H1 (cell line): ENCODE measurements at regions not wholly inside any gene's neighbourhood (a gene's known extent, or its start where the extent isn't known, plus 50 kb on each side); places are given as distances from the start of the nearest gene placed in this dataset.

Source experiments
- CTCF ChIA-PET: fragments of 300-600 bp; sonication (Branson Sonifier 250); formaldehyde crosslinking; loops from one replicate; lab custom pipeline; 2021; ENCODE audit not compliant: partially characterized antibody; lab: Charles Lee
- POLR2A ChIA-PET: fragments of 300-600 bp; sonication (Branson Sonifier 250); formaldehyde crosslinking; loops from one replicate; lab custom pipeline; 2021; ENCODE audit warnings: inconsistent platforms; ENCODE audit not compliant: partially characterized antibody; lab: Charles Lee
- DNase-seq, 2 experiments: peaks; one replicate each; pipeline versions ENCODE4 v3.0.0 to v3.0.0-alpha.2; 2010 to 2022; ENCODE audit warnings: low spot score in 2 of 2, low read depth in 1 of 2, mixed read lengths in 1 of 2
- FAIRE-seq: peaks from 2 replicates; lab custom pipeline; 2011; peaks lifted over from hg19 to GRCh38; lab: Jason Lieb, UNC
- H2AFZ ChIP-seq: 2 replicates; pipeline ENCODE4 v1.8.1; 2012; ENCODE audit warnings: low read length, inconsistent platforms
- H2AK5ac ChIP-seq: 2 replicates; pipeline ENCODE4 v1.6.1; 2013; ENCODE audit warnings: low read depth, low read length
- H2BK120ac ChIP-seq: replicated peaks from 2 replicates; pipeline ENCODE3; 2013; ENCODE audit warnings: low read depth, low read length, inconsistent platforms
- H2BK12ac ChIP-seq: 2 replicates; pipeline ENCODE4 v1.6.1; 2013; ENCODE audit warnings: low read depth, low read length
- H2BK15ac ChIP-seq: 2 replicates; pipeline ENCODE4 v1.6.1; 2013; ENCODE audit warnings: low read length
- H2BK20ac ChIP-seq: 2 replicates; pipeline ENCODE4 v1.6.1; 2013; ENCODE audit warnings: low read length
- H2BK5ac ChIP-seq: 2 replicates; pipeline ENCODE4 v1.6.1; 2013; ENCODE audit warnings: low read depth, low read length
- H3K14ac ChIP-seq: 2 replicates; pipeline ENCODE4 v1.6.1; 2013; ENCODE audit warnings: inconsistent platforms; ENCODE audit not compliant: insufficient read length
- H3K18ac ChIP-seq: 2 replicates; pipeline ENCODE4 v1.6.1; 2013; ENCODE audit warnings: low read length; ENCODE audit errors: extremely low read depth
- H3K23ac ChIP-seq: 2 replicates; pipeline ENCODE4 v1.6.1; 2013; ENCODE audit warnings: inconsistent platforms; ENCODE audit not compliant: insufficient read length
- H3K23me2 ChIP-seq: 2 replicates; pipeline ENCODE4 v1.6.1; 2013; ENCODE audit warnings: low read depth, low read length
- H3K27ac ChIP-seq: 2 replicates; pipeline ENCODE4 v1.6.1; 2011; ENCODE audit warnings: low read depth, low read length, inconsistent platforms
- H3K27me3 ChIP-seq, 4 experiments: replicated peaks in 1 of 4; 1 replicate in 1 of 4; 2 replicates in 3 of 4; pipeline versions ENCODE4 v1.6.1 to v1.8.1; 2011 to 2013; ENCODE audit warnings: low read length in 3 of 4, mild to moderate bottlenecking in 3 of 4, inconsistent platforms in 2 of 4, mixed read lengths in 2 of 4, moderate library complexity in 1 of 4; ENCODE audit not compliant: control insufficient read depth in 3 of 4, insufficient read depth in 3 of 4; ENCODE audit errors: extremely low read depth in 1 of 4
- H3K36me3 ChIP-seq, 4 experiments: 2 replicates each; pipeline versions ENCODE4 v1.6.1 to v1.8.1; 2011 to 2013; ENCODE audit warnings: mild to moderate bottlenecking in 4 of 4, low read length in 3 of 4, moderate library complexity in 2 of 4, control low read depth in 1 of 4, inconsistent platforms in 1 of 4; ENCODE audit not compliant: insufficient read depth in 4 of 4, control insufficient read depth in 2 of 4
- H3K4ac ChIP-seq: replicated peaks from 2 replicates; pipeline ENCODE3; 2013; ENCODE audit warnings: low read length, low read depth, mixed read lengths, inconsistent platforms; ENCODE audit not compliant: insufficient read length
- H3K4me1 ChIP-seq, 4 experiments: replicated peaks in 1 of 4; 1 replicate in 1 of 4; 2 replicates in 3 of 4; pipeline versions ENCODE4 v1.6.1 to v1.8.1; 2011 to 2013; ENCODE audit warnings: low read length in 3 of 4, inconsistent platforms in 2 of 4, mixed read lengths in 1 of 4; ENCODE audit not compliant: insufficient read depth in 4 of 4, control insufficient read depth in 3 of 4
- H3K4me2 ChIP-seq, 2 experiments: 2 replicates each; pipeline versions ENCODE4 v1.6.1 to v1.8.1; 2011 to 2013; ENCODE audit warnings: low read depth in 2 of 2, low read length in 2 of 2, control low read depth in 1 of 2, inconsistent platforms in 1 of 2, mild to moderate bottlenecking in 1 of 2; ENCODE audit not compliant: insufficient read depth in 1 of 2
- H3K4me3 ChIP-seq, 4 experiments: fragments of 200-600, 300-600 bp in 1 of 4; sonication (generic), shearing (Covaris generic), sonication (Bioruptor Twin) in 1 of 4; 2 replicates each; pipeline versions ENCODE4 v1.5.1 to v1.8.1; 2011 to 2016; ENCODE audit warnings: low read length in 4 of 4, low read depth in 3 of 4, control low read depth in 2 of 4, inconsistent platforms in 2 of 4, mild to moderate bottlenecking in 2 of 4, mixed read lengths in 1 of 4, moderate library complexity in 1 of 4; ENCODE audit not compliant: insufficient read depth in 2 of 4; ENCODE audit errors: extremely low read depth in 1 of 4
- H3K56ac ChIP-seq: replicated peaks from 2 replicates; pipeline ENCODE3; 2013; ENCODE audit warnings: low read depth, mild to moderate bottlenecking, mixed read lengths, low read length, inconsistent platforms; ENCODE audit not compliant: insufficient read length
- H3K79me1 ChIP-seq: 2 replicates; pipeline ENCODE4 v1.6.1; 2013; ENCODE audit warnings: low read depth, low read length, control low read depth
- H3K79me2 ChIP-seq, 2 experiments: 2 replicates each; pipeline versions ENCODE4 v1.6.1 to v1.8.1; 2012 to 2013; ENCODE audit warnings: low read length in 2 of 2, mild to moderate bottlenecking in 2 of 2, inconsistent platforms in 1 of 2; ENCODE audit not compliant: insufficient read depth in 2 of 2, control insufficient read depth in 1 of 2
- H3K9ac ChIP-seq, 4 experiments: replicated peaks in 1 of 4; 1 replicate in 1 of 4; 2 replicates in 3 of 4; pipeline versions ENCODE4 v1.6.1 to v1.8.1; 2011 to 2013; ENCODE audit warnings: low read depth in 3 of 4, low read length in 3 of 4, control low read depth in 2 of 4, mild to moderate bottlenecking in 2 of 4, moderate library complexity in 2 of 4, inconsistent platforms in 1 of 4; ENCODE audit errors: extremely low read depth in 1 of 4
- H3K9me3 ChIP-seq, 2 experiments: 2 replicates each; pipeline versions ENCODE4 v1.6.1 to v1.8.1; 2012 to 2013; ENCODE audit warnings: mild to moderate bottlenecking in 2 of 2, moderate library complexity in 2 of 2, control low read depth in 1 of 2, inconsistent platforms in 1 of 2, low read depth in 1 of 2, low read length in 1 of 2, mixed read lengths in 1 of 2; ENCODE audit not compliant: insufficient read depth in 2 of 2
- H4K20me1 ChIP-seq, 2 experiments: replicated peaks in 1 of 2; 2 replicates each; pipeline versions ENCODE3 to v1.8.1; 2011 to 2013; ENCODE audit warnings: inconsistent platforms in 2 of 2, low read length in 2 of 2, mild to moderate bottlenecking in 1 of 2; ENCODE audit not compliant: insufficient read depth in 2 of 2, control insufficient read depth in 1 of 2
- H4K5ac ChIP-seq: 2 replicates; pipeline ENCODE4 v1.6.1; 2013; ENCODE audit warnings: low read length, low read depth, mixed read lengths, inconsistent platforms; ENCODE audit not compliant: insufficient read length
- H4K8ac ChIP-seq: 2 replicates; pipeline ENCODE4 v1.8.0; 2013; ENCODE audit warnings: mild to moderate bottlenecking, moderate library complexity, low read length, inconsistent platforms; ENCODE audit not compliant: insufficient read depth; ENCODE audit errors: extremely low read depth
- H4K91ac ChIP-seq: replicated peaks from 2 replicates; pipeline ENCODE3; 2013; ENCODE audit warnings: low read length, mixed read lengths, inconsistent platforms; ENCODE audit not compliant: insufficient read length
- ASH2L ChIP-seq: fragments of 200-600, 300-600 bp; sonication (generic); IDR thresholded peaks from one replicate; pipeline ENCODE4 v1.7.1; 2017; ENCODE audit warnings: low read length
- CBX8 ChIP-seq: fragments of 300-800, 300-1000 bp; sonication (generic); IDR thresholded peaks from 2 replicates; pipeline ENCODE4 v1.7.1; 2016; ENCODE audit warnings: low read depth, low read length, borderline replicate concordance
- JUND ChIP-seq: IDR thresholded peaks from 2 replicates; pipeline ENCODE4 v1.6.1; 2011; ENCODE audit warnings: mild to moderate bottlenecking, improper control_type of control experiment, low read length
- RFX5 ChIP-seq: IDR thresholded peaks from 2 replicates; pipeline ENCODE4 v1.6.1; 2011; ENCODE audit warnings: low read depth, low read length, improper control_type of control experiment, borderline replicate concordance
- TEAD4 ChIP-seq: IDR thresholded peaks from 2 replicates; pipeline ENCODE4 v1.6.1; 2012; ENCODE audit warnings: low read depth, low read length, inconsistent platforms, mixed read lengths
- WGBS, 2 experiments: shearing (Covaris generic) in 1 of 2; methylation state at CpG; one replicate each; pipeline versions ENCODE4 v1.1.6 to v1.1.7; 2013 to 2015; ENCODE audit warnings: low lambda C conversion rate in 2 of 2, mixed read lengths in 2 of 2, inconsistent platforms in 1 of 2, low coverage in 1 of 2, missing lambda C conversion rate in 1 of 2; ENCODE audit not compliant: insufficient replicate concordance in 2 of 2, insufficient coverage in 1 of 2, insufficient read length in 1 of 2; ENCODE audit errors: extremely low coverage in 1 of 2, missing lambda C conversion rate in 1 of 2; 5-methylcytosine and 5-hydroxymethylcytosine counted together

DNA sequence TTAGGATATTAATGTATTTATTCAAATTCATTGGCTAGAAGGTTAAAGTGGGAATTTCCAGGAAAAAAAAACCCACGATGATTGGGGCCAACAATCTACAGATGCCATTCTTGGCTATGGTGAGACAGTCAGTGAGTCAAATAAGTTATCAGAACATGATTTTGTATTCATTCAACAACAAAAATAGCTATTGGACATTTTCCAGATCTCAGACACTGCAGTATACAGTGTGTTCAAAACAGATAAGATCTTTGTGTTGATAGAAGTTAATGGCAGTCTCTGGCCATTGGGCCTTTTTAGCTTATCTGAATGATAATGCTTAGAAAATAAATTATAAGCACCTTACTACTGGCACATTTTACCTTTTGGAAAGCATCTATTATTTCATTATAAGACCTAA lies 547.7 kb downstream of the MAT2B start:
- Histone ChIP-seq H3K14ac (no peak overlapping the region), H2BK120ac (no peak overlapping the region), H3K36me3 (no peaks in the 10 kb centered on the region), H2BK15ac (no peak overlapping the region), H3K9me3 (no peaks in the 10 kb centered on the region), H3K4me3 (no peak overlapping the region), H3K18ac (no peak overlapping the region), H3K27me3 (no peaks in the 10 kb centered on the region), H3K27ac (no peak overlapping the region), H3K23me2 (peaks cover 2% of the 10 kb centered on the region; the same call in 1 of the 2 replicates), H4K20me1 (no peaks in the 10 kb centered on the region), H3K79me1 (no peaks in the 10 kb centered on the region), H3K23ac (no peak overlapping the region), H2BK5ac (no peak overlapping the region), H4K91ac (no peak overlapping the region), H2BK20ac (no peak overlapping the region), H4K8ac (no peak overlapping the region), H4K5ac (no peak overlapping the region), H3K9ac (no peak overlapping the region), H3K79me2 (no peaks in the 10 kb centered on the region), H2AK5ac (no peak overlapping the region), H2AFZ (no peak overlapping the region), H3K56ac (no peak overlapping the region), H2BK12ac (no peak overlapping the region), H3K4ac (no peak overlapping the region), H3K4me1 (peaks cover 0 to 3% (median 1%) of the 10 kb centered on the region in 4 experiments; a peak in 1 of 7 replicates), H3K4me2 (no peak overlapping the region)
- no peak for DNase-seq
- CTCF ChIA-PET = interaction anchor here (1.0 to 1.7 kb wide), 2 partner anchors 41 to 619 kb away, joined by 3 to 5 read pairs; no protein-coding TSS in a partner anchor
- FAIRE-seq = no peak
- 94% methylated on average over 1 of the region's 1 CpG; no CpG with 5 or more reads in 1 of the 2 experiments for WGBS, 2 experiments
- POLR2A ChIA-PET = no interaction called here
- TF ChIP-seq ASH2L (no peak), TEAD4 (no peak), JUND (no peak), RFX5 (no peak), CBX8 (no peak)
